DND-41 (cell line): ENCODE measurements at regions not wholly inside any gene's neighbourhood (a gene's known extent, or its start where the extent isn't known, plus 50 kb on each side); places are given as distances from the start of the nearest gene placed in this dataset.
"Not testable (repeated sequence)": the region's sequence is repeated elsewhere in the genome, so short reads cannot be mapped to it uniquely, and the experiment has no call there.

Experiments
- EZH2 ChIP-seq: IDR thresholded peaks from 3 replicates; pipeline ENCODE4 v1.6.1; 2012; ENCODE audit warnings: borderline replicate concordance, low read depth, mild to moderate bottlenecking, moderate library complexity, low read length, inconsistent platforms; ENCODE audit not compliant: severe bottlenecking
- TF ChIP-seq, protein P1 (sequence below): IDR thresholded peaks from 2 replicates; pipeline ENCODE4 v1.5.1; 2012; ENCODE audit warnings: borderline replicate concordance, low read length, moderate library complexity, mild to moderate bottlenecking; ENCODE audit not compliant: poor library complexity, severe bottlenecking; ENCODE audit errors: extremely low read depth

DNA sequence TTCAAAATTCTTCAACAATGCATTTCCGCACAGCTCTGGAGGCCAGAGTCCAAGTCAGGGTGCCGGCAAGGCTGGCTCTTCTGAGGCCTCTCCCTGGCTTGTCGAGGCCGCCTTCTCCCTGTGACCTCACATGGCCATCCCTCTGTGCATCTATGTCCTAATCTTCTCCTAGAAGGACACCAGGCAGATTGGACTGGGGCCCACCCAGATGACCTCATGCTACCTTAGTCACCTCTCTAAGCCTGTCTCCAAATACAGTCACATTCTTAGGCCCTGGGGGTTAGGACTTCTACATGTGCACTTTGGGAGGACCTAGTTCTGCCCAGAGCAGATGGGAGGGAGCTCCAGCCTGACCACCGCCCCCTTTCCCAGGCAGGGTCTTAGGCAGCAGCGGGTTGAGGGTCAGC lies 137.7 kb downstream of the NPIPB11 start:
- TF ChIP-seq EZH2 = not testable (repeated sequence)
- TF ChIP-seq, protein P1, sequence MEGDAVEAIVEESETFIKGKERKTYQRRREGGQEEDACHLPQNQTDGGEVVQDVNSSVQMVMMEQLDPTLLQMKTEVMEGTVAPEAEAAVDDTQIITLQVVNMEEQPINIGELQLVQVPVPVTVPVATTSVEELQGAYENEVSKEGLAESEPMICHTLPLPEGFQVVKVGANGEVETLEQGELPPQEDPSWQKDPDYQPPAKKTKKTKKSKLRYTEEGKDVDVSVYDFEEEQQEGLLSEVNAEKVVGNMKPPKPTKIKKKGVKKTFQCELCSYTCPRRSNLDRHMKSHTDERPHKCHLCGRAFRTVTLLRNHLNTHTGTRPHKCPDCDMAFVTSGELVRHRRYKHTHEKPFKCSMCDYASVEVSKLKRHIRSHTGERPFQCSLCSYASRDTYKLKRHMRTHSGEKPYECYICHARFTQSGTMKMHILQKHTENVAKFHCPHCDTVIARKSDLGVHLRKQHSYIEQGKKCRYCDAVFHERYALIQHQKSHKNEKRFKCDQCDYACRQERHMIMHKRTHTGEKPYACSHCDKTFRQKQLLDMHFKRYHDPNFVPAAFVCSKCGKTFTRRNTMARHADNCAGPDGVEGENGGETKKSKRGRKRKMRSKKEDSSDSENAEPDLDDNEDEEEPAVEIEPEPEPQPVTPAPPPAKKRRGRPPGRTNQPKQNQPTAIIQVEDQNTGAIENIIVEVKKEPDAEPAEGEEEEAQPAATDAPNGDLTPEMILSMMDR = not testable (repeated sequence)
